ENCODE measurements at regions not wholly inside any gene's neighbourhood (a gene's known extent, or its start where the extent isn't known, plus 50 kb on each side); places are given as distances from the start of the nearest gene placed in this dataset.
"Not testable (repeated sequence)": the region's sequence is repeated elsewhere in the genome, so short reads cannot be mapped to it uniquely, and the experiment has no call there.

GRCh38 chr1:195933835-195934234 lies 674.4 kb downstream of the KCNT2 start:
- no peak for DNase-seq (ENCODE audit: low read depth)

- no peak for DNase-seq (ENCODE audit: low read depth)
These were observed 692.4 kb downstream of the KCNT2 start for GRCh38 chr1:195915826-195916225.

GRCh38 chr1:195909061-195909460 lies 699.2 kb downstream of the KCNT2 start:
- DNase-seq (ENCODE audit: low read depth) = no peak

DNA sequence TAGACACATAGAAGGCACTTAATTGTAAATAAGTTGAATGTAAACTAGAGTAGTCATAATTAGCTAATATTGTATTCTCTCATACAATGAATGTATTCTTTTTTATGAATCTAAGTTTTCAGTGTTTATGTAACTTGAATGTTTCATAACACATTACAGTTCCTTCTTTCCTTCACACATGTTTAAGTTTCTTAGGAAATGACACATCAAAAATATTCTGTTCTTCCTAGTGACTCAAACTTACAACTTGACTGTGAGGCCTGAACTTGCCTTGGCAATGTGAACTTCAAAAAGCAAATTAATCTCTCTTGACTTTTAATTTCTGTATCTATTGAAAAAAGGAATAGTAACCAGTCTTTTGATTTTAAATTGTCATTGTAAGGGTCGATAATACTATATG lies 700.1 kb downstream of the KCNT2 start:
- DNase-seq (ENCODE audit: low read depth) = no peak

- no peak for DNase-seq (ENCODE audit: low read depth)
These were observed 705.0 kb downstream of the KCNT2 start for GRCh38 chr1:195903203-195903602.

- DNase-seq (ENCODE audit: low read depth) = no peak
These were observed 705.5 kb downstream of the KCNT2 start for GRCh38 chr1:195902779-195903178.

DNA sequence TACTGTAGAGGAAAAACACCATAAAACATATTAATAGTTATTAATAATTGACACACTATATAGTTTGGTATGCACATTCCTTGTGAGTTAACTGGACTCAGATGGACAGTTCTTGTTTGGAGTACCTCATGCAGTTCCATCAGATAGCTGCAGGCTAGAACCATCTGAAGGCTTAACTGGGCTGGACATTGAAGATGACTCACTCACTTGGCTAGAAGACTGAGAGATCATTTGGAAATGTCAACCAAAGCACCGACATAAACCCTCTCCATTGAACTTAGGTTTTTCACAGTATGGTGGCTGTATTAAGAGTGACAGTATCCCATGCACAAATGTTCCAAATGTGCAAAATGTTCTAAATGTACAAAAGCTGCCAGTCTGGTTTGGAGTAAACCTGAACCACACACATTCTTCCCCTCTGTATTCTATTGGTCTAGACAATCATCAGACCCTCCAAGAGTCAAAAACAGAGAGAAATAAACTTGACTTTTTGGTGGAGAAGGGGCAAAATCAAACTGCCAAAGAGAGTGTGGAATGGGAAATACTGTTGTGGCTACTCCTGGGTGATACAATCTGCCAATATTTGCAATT lies 708.4 kb downstream of the KCNT2 start:
- DNase-seq (ENCODE audit: low read depth) = no peak

GRCh38 chr1:195898924-195899323 lies 709.3 kb downstream of the KCNT2 start:
- no peak for DNase-seq (ENCODE audit: low read depth)

DNA sequence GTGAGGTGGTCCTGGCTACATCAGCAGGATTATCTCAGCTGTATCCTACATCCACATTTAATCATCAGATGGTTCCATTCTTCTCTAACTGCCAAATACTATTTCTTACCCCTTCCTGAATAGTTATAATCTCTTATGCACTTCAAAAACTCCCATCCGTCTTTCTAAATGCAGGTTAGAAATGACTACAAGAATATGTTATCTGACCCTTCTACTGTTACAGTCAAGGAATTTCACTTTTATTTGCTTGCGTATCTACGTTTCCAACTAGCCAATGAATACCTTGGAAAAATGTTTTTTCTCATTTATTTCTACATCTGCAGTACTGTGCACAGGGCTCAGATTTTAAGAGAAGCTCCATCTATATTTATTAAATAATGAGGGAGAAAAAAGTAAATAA lies 709.9 kb downstream of the KCNT2 start:
- DNase-seq (ENCODE audit: low read depth) = no peak

DNA sequence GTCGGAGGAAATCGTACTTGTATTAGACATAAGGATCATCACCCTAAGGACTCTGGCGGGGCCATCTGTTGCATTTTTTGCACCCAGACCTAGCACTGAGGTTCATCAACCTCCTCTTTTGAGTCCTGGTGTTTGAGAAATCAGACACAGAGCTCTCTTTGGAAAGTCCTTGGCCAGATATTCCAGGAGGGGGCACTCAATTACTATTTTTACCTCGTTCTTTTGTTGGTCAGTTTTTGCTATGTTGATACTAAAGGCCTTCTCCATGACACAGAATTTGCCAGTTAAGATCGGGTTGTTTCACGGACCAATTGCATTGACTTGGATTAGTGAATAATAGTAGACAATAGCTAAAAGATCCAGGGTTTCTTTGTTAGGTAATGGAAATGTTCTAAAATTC lies 711.2 kb downstream of the KCNT2 start:
- DNase-seq (ENCODE audit: low read depth) = no peak

DNA sequence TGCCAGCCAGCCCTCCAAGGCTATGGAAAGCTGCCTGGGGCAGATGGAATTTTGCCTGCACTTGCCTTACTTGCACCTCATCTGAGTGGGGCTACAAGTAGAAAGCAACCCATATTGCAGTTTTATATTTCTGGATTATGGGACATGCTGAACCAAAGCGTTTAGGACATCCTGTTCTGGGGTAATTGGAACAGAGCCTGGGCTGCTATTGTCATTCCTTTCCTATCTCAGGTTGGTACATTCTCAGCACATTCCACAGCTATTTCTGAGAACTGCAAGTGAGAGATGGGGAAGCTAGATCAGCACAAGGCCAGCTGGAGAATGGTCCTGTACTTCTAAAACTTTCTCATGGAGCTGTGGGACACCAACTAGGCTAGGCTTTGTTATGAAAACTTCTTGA lies 713.8 kb downstream of the KCNT2 start:
- no peak for DNase-seq (ENCODE audit: low read depth)

- no peak for DNase-seq (ENCODE audit: low read depth)
These were observed 722.2 kb downstream of the KCNT2 start for GRCh38 chr1:195886000-195886399.

- DNase-seq (ENCODE audit: low read depth) = no peak
These were observed 729.8 kb downstream of the KCNT2 start for GRCh38 chr1:195878478-195878877.

GRCh38 chr1:195876792-195877191 lies 731.4 kb downstream of the KCNT2 start:
- no peak for DNase-seq (ENCODE audit: low read depth)

DNA sequence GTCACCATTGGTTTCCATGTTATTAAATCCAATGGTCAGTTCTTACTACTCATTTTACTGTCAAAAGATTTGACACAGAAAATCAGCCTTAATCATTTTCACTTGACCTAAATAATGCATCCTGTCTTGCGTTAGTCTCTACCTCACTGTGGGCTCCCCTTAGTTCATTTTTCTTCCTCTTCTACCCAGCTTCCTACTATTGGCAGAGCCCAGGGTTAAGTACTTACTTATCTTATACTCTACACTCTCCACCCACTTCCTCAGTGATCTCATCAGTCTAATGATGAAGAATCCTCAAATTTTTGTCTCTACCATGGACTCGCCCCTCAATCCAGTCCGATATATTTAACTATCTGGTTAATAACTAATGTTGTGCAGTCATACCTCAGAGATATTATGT lies 735.9 kb downstream of the KCNT2 start:
- DNase-seq (ENCODE audit: low read depth) = no peak

DNA sequence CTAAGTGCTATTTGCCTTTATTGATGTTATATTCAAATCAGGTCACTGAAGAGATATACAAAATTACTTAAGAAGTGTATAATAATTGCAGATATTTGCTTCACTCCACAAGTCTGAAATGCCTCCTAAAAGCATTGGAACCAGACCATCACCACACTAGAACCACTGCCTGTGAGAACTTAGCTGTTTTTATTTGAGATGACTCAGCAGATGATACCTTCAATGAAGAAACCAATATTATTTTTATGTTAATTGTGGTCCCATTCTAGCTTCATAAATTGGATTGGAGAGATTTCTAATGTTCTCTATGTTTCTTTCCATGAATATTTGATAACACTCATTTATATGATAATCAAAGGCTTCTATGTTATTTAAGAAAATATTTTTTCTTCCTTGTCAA lies 740.6 kb downstream of the KCNT2 start:
- DNase-seq (ENCODE audit: low read depth) = no peak

- DNase-seq (ENCODE audit: low read depth) = no peak
These were observed 741.4 kb downstream of the KCNT2 start for GRCh38 chr1:195866781-195867222.

GRCh38 chr1:195866091-195866780 lies 742.0 kb downstream of the KCNT2 start:
- DNase-seq (ENCODE audit: low read depth) = no peak

DNA sequence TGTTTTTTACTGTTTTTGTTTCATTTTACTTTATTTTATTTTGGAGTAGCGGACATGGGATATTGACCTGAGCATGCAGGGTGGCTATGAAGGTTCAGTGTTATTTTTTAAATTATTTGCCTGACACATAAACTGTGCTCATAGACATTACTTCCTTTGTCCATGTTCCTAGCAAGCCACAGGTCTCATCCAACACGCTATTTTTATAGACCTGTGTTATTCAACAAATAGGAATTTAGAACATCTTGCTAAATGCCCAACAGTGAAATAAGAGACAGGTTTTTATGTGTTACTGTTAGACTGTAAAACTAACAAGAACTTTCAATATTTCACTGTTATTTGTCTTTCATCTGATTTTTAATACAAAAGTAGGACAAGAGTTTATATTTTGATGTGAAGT lies 756.4 kb downstream of the KCNT2 start:
- no peak for DNase-seq (ENCODE audit: low read depth)

DNA sequence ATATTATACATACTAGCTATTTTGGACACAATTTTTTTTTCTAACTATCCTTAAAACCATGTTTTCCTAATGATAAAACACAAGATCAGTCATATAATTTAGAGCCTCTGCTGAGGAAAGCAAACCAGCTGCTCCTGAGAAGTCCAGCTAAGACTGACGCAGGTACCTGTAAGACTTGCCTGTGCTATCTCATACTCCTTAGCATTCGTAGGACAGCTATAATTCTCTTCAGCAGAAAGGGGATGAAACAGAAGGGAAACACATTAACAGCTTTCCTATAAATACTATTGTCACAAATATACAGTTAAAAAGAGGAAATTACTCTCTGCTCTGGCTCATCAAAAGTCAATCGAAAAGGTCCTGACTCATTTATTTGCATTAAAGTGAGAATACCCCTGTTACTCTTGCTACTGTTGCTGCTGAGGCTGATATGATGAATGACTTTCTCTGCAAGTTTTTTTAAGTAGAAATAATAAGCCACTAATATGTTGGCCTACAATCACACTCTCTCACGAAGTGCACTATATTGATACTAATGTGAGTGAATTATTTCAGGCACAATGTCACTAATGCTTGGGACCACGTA lies 757.1 kb downstream of the KCNT2 start:
- no peak for DNase-seq (ENCODE audit: low read depth)

DNA sequence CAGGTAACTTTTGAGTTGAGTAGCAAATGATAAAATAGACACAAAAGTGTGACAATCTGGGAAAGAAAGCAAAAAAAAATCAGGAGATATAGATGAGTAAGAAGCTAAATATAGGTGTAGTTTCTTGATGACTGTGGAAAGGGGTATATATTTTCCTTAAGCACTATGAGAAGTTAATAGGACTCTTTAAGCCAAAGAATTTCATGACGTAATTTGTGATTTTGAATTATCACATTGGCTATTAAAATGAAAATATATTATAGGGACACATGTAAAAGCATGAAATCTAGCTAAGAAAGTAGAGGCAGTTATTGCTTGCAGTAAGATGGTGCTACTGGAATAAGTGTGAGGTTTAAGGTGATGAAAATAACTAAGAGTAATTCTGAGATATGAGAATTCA lies 759.1 kb downstream of the KCNT2 start:
- DNase-seq (ENCODE audit: low read depth) = no peak

GRCh38 chr1:195847957-195848875 lies 760.0 kb downstream of the KCNT2 start:
- DNase-seq (ENCODE audit: low read depth) = not testable (repeated sequence)

- no peak for DNase-seq (ENCODE audit: low read depth)
These were observed 776.5 kb downstream of the KCNT2 start for GRCh38 chr1:195831789-195832188.
